Lower lobe of right lung (tissue), 2 donors: ENCODE measurements at regions not wholly inside any gene's neighbourhood (a gene's known extent, or its start where the extent isn't known, plus 50 kb on each side); places are given as distances from the start of the nearest gene placed in this dataset.

Experiments used
- ATAC-seq, 2 donors: fragments of 200-7000 bp; cut with Tn5 transposase; one replicate each; pipeline ENCODE4 v1.9.1; 2020 to 2022; ENCODE audit warnings: mild to moderate bottlenecking in 2 of 2, moderate library complexity in 2 of 2
- DNase-seq: peaks from one replicate; pipeline ENCODE4 v3.0.0-alpha.2; 2020
- H3K27ac ChIP-seq: fragments of 200-600 bp; one replicate; pipeline ENCODE4 v1.8.0; 2022
- H3K27me3 ChIP-seq: fragments of 200-600 bp; one replicate; pipeline ENCODE4 v1.8.0; 2022; ENCODE audit warnings: low read depth
- H3K36me3 ChIP-seq: fragments of 200-600 bp; one replicate; pipeline ENCODE4 v1.8.0; 2022; ENCODE audit warnings: mild to moderate bottlenecking
- H3K4me1 ChIP-seq: fragments of 200-600 bp; one replicate; pipeline ENCODE4 v1.8.0; 2022
- H3K4me3 ChIP-seq: fragments of 200-600 bp; one replicate; pipeline ENCODE4 v1.8.0; 2022; ENCODE audit warnings: mild to moderate bottlenecking
- H3K9me3 ChIP-seq: fragments of 200-600 bp; one replicate; pipeline ENCODE4 v1.8.0; 2022
- CTCF ChIP-seq: fragments of 200-600 bp; IDR thresholded peaks from one replicate; pipeline ENCODE4 v1.8.0; 2022; ENCODE audit warnings: antibody characterized with exemption, mild to moderate bottlenecking
- intact Hi-C: fragments of 100-400 bp; cut with DNase I; formaldehyde crosslinking; loops from one replicate; pipeline ENCODE4 v1.11.0; 2022
- donor health status: DM: no; HTN: yes; CAD: no; lungs with severe emphysema.

- no peak for TF ChIP-seq CTCF
- intact Hi-C loops, result no loop called here
- H3K9me3 ChIP-seq, result no peaks in the 10 kb centered on the region
- ATAC-seq (no peak), DNase-seq (no peak)
- H3K4me1 ChIP-seq, result no peaks in the 10 kb centered on the region
- no peaks in the 10 kb centered on the region for H3K36me3 ChIP-seq
- no peak overlapping the region for H3K27ac ChIP-seq
- no peaks in the 10 kb centered on the region for H3K27me3 ChIP-seq
- H3K4me3 ChIP-seq, result no peak overlapping the region
Measured at GRCh38 chr19:28868836-28869235, 344.1 kb downstream of the UQCRFS1 start.

- TF ChIP-seq CTCF, result no peak
- Histone ChIP-seq H3K9me3 (no peaks in the 10 kb centered on the region), H3K27me3 (no peaks in the 10 kb centered on the region), H3K4me1 (no peaks in the 10 kb centered on the region), H3K27ac (no peak overlapping the region), H3K36me3 (no peaks in the 10 kb centered on the region), H3K4me3 (no peak overlapping the region)
- intact Hi-C loops, result no loop called here
- DNase-seq (no peak), ATAC-seq (no peak)
Measured at GRCh38 chr19:28867978-28868377, 345.0 kb downstream of the UQCRFS1 start.

- Histone ChIP-seq H3K9me3 (no peaks in the 10 kb centered on the region), H3K27me3 (no peaks in the 10 kb centered on the region), H3K4me1 (no peaks in the 10 kb centered on the region), H3K36me3 (no peaks in the 10 kb centered on the region), H3K4me3 (no peak overlapping the region), H3K27ac (no peak overlapping the region)
- ATAC-seq (no peak), DNase-seq (no peak)
- TF ChIP-seq CTCF, result no peak
- intact Hi-C loops, result no loop called here
Measured at GRCh38 chr19:28864577-28865042, 348.3 kb downstream of the UQCRFS1 start.

- H3K27ac ChIP-seq, result no peak overlapping the region
- no peaks in the 10 kb centered on the region for H3K27me3 ChIP-seq
- no peaks in the 10 kb centered on the region for H3K36me3 ChIP-seq
- H3K4me3 ChIP-seq, result no peak overlapping the region
- no peaks in the 10 kb centered on the region for H3K9me3 ChIP-seq
- no peak for TF ChIP-seq CTCF
- no peak for DNase-seq
- no peaks in the 10 kb centered on the region for H3K4me1 ChIP-seq
- intact Hi-C loops, result no loop called here
- ATAC-seq, result no peak
Measured at GRCh38 chr19:28864024-28864503, 348.9 kb downstream of the UQCRFS1 start.

GRCh38 chr19:28862238-28862637 is 350.7 kb downstream of the UQCRFS1 start:
- Histone ChIP-seq H3K36me3 (no peaks in the 10 kb centered on the region), H3K27ac (no peak overlapping the region), H3K27me3 (no peaks in the 10 kb centered on the region), H3K4me3 (no peak overlapping the region), H3K9me3 (no peaks in the 10 kb centered on the region), H3K4me1 (no peaks in the 10 kb centered on the region)
- TF ChIP-seq CTCF, result no peak
- DNase-seq, result no peak
- ATAC-seq, result no peak
- intact Hi-C loops, result no loop called here

- Histone ChIP-seq H3K4me1 (no peaks in the 10 kb centered on the region), H3K9me3 (no peaks in the 10 kb centered on the region), H3K27me3 (no peaks in the 10 kb centered on the region), H3K36me3 (no peaks in the 10 kb centered on the region), H3K4me3 (no peak overlapping the region), H3K27ac (no peak overlapping the region)
- no peak for DNase-seq
- intact Hi-C loops, result no loop called here
- TF ChIP-seq CTCF, result no peak
- no peak for ATAC-seq
Measured at GRCh38 chr19:28859811-28860210, 353.1 kb downstream of the UQCRFS1 start.
